Loucy (cell line): ENCODE measurements at regions not wholly inside any gene's neighbourhood (a gene's known extent, or its start where the extent isn't known, plus 50 kb on each side); places are given as distances from the start of the nearest gene placed in this dataset.

ENCODE experiments used
- CTCF ChIP-seq: fragments of 200-600 bp; sonication (generic); conservative IDR thresholded peaks from 2 replicates; pipeline ENCODE4 v1.5.1; 2014; ENCODE audit warnings: mild to moderate bottlenecking, antibody characterized with exemption, low read length
- EZH2phosphoT487 ChIP-seq: fragments of 200-600 bp; IDR thresholded peaks from 2 replicates; pipeline ENCODE4 v1.6.1; 2018; ENCODE audit warnings: antibody characterized with exemption, mild to moderate bottlenecking, moderate library complexity, borderline replicate concordance

- TF ChIP-seq EZH2phosphoT487 (no peak), CTCF (no peak)
These were observed 74.2 kb downstream of the C9orf152 start for GRCh38 chr9:110133608-110134210.
